ENCODE measurements at regions not wholly inside any gene's neighbourhood (a gene's known extent, or its start where the extent isn't known, plus 50 kb on each side); places are given as distances from the start of the nearest gene placed in this dataset.

DNA sequence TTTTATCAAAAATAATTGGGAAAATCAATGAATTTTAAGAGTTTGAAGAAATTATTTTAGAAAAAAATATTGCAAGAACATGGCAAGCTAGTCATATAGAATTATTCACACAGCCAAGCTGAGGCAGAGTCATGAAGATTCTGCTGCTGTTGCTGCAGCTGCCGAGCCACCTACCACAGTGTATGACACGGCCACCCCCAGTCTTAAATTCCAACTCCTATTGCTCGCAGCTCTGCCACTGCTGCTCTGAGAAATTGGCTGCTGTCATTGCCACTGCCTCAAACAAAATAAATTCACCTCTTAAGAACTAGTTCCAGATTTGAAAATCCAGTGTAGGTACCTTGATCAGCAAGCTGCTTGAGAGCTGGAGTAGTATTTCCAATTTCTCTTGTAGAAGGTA is 1318.8 kb upstream of the ACO1 start:
- H3K36me3 ChIP-seq (replicated peaks; ENCODE audit: control insufficient read depth, insufficient read depth, low read length): no peaks in the 10 kb centered on the region; the same call in 1 of the 2 replicates
- no peaks in the 10 kb centered on the region for H3K27me3 ChIP-seq (ENCODE audit: control insufficient read depth, insufficient read depth, low read length)
- DNase-seq: no peak

DNA sequence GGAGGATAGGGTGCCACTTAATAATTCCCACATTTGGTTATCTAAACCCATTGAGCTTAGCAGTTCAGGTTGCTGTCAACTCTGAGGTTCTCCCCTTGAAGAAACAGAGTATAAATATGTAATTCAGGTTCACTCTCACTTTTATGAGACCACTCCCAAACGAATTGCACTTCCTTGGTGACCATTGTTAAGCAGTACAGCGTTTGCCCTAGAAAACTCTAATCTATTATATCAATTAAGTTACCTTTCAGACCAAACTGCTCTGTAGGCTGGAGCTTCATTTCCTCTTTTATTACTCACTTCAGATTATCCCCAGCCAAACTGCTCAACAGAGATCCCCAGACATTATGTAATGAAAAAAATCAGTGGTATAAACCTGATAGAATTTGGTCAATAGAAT is 1317.0 kb upstream of the ACO1 start:
- DNase-seq: no peak
- no peaks in the 10 kb centered on the region for H3K27me3 ChIP-seq (ENCODE audit: control insufficient read depth, insufficient read depth, low read length)
- H3K36me3 ChIP-seq (replicated peaks; ENCODE audit: control insufficient read depth, insufficient read depth, low read length): no peaks in the 10 kb centered on the region
- H3K4me3 ChIP-seq (ENCODE audit: insufficient read depth, low read depth, low read length): no peak overlapping the region

More for the DNA sequence above, 1318.8 kb upstream of the ACO1 start:
- no peak overlapping the region for H3K4me3 ChIP-seq (ENCODE audit: insufficient read depth, low read depth, low read length)

DNA sequence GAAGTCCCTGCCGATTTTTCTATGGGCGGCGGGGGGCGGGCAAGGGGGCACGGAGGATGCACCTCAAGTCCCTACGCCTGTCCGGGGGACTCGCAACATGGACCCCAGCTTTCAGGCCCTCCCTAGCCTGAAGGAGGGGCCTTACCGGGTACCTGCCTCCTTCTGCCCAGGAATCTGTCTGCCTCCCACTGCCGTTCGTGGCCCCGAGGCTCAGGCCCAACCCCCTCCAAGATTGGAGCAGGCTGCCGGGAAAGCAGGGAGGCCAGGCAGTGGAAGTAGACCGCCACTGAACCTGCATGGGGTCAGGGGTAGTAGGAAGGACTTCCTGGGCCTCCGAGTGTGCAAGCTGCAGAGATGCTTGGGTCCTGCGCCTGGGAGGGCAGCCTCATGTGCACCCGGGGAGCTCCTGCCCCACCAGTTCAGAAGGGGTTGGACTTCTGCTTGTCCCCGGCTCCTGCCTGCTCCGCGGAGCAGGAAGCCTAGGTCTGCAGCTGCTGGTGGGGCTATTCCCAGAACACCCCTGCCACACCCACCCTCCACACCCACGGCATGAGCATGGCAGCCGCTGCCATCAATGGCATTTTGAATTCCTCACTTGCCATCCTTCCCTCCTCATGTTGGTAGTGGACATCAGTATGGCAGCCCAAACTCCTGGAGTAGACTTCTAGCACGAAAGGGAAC is 1312.7 kb upstream of the ACO1 start:
- no peak for DNase-seq
- no peak overlapping the region for H3K4me3 ChIP-seq (ENCODE audit: insufficient read depth, low read depth, low read length)
- H3K36me3 ChIP-seq (replicated peaks; ENCODE audit: control insufficient read depth, insufficient read depth, low read length): no peaks in the 10 kb centered on the region
- H3K27me3 ChIP-seq (ENCODE audit: control insufficient read depth, insufficient read depth, low read length): no peaks in the 10 kb centered on the region

- H3K36me3 ChIP-seq (replicated peaks; ENCODE audit: control insufficient read depth, insufficient read depth, low read length): no peaks in the 10 kb centered on the region
- H3K4me3 ChIP-seq (ENCODE audit: insufficient read depth, low read depth, low read length): no peak overlapping the region
- DNase-seq: no peak
- H3K27me3 ChIP-seq (ENCODE audit: control insufficient read depth, insufficient read depth, low read length): no peaks in the 10 kb centered on the region
These were observed 1306.3 kb upstream of the ACO1 start for GRCh38 chr9:31078175-31078574.

DNA sequence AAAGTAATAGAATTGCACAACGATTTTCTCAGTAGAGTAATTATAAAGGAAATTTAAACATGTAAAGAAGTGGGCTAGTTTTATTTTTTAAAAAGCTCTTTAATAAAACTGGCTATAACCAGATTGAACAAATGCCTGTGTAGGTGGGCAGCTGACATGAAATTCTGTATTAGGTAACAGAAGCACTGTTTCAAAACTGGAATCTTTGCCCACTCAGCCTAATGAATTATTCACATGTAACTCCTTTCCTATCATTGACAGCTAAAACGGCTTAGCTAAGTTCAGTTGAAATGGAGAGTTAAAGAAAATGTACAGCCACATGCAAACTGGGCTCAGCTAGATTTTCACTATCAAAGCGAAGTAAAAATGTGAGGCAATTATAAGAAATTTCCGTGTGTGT is 1300.1 kb upstream of the ACO1 start:
- Histone ChIP-seq H3K27me3 (ENCODE audit: control insufficient read depth, insufficient read depth, low read length) (no peaks in the 10 kb centered on the region), H3K36me3 (replicated peaks; ENCODE audit: control insufficient read depth, insufficient read depth, low read length) (no peaks in the 10 kb centered on the region), H3K4me3 (ENCODE audit: insufficient read depth, low read depth, low read length) (no peak overlapping the region)
- DNase-seq: no peak

GRCh38 chr9:31089549-31090221 is 1294.8 kb upstream of the ACO1 start:
- no peak for DNase-seq

GRCh38 chr9:31100311-31100710 is 1284.1 kb upstream of the ACO1 start:
- Histone ChIP-seq H3K4me3 (ENCODE audit: insufficient read depth, low read depth, low read length) (no peak overlapping the region), H3K27me3 (ENCODE audit: control insufficient read depth, insufficient read depth, low read length) (no peaks in the 10 kb centered on the region)
- DNase-seq: no peak

More at GRCh38 chr9:31089549-31090221, 1294.8 kb upstream of the ACO1 start:
- no peaks in the 10 kb centered on the region for H3K27me3 ChIP-seq (ENCODE audit: control insufficient read depth, insufficient read depth, low read length)
- H3K36me3 ChIP-seq (replicated peaks; ENCODE audit: control insufficient read depth, insufficient read depth, low read length): no peaks in the 10 kb centered on the region
- no peak overlapping the region for H3K4me3 ChIP-seq (ENCODE audit: insufficient read depth, low read depth, low read length)

GRCh38 chr9:31103836-31104235 is 1280.6 kb upstream of the ACO1 start:
- no peak overlapping the region for H3K4me3 ChIP-seq (ENCODE audit: insufficient read depth, low read depth, low read length)
- H3K27me3 ChIP-seq (ENCODE audit: control insufficient read depth, insufficient read depth, low read length): no peaks in the 10 kb centered on the region
- DNase-seq: no peak
- no peaks in the 10 kb centered on the region for H3K36me3 ChIP-seq (replicated peaks; ENCODE audit: control insufficient read depth, insufficient read depth, low read length)

More at GRCh38 chr9:31100311-31100710, 1284.1 kb upstream of the ACO1 start:
- no peaks in the 10 kb centered on the region for H3K36me3 ChIP-seq (replicated peaks; ENCODE audit: control insufficient read depth, insufficient read depth, low read length)

GRCh38 chr9:31104249-31104648 is 1280.2 kb upstream of the ACO1 start:
- DNase-seq: no peak
- no peak overlapping the region for H3K4me3 ChIP-seq (ENCODE audit: insufficient read depth, low read depth, low read length)
- no peaks in the 10 kb centered on the region for H3K36me3 ChIP-seq (replicated peaks; ENCODE audit: control insufficient read depth, insufficient read depth, low read length)
- no peaks in the 10 kb centered on the region for H3K27me3 ChIP-seq (ENCODE audit: control insufficient read depth, insufficient read depth, low read length)

DNA sequence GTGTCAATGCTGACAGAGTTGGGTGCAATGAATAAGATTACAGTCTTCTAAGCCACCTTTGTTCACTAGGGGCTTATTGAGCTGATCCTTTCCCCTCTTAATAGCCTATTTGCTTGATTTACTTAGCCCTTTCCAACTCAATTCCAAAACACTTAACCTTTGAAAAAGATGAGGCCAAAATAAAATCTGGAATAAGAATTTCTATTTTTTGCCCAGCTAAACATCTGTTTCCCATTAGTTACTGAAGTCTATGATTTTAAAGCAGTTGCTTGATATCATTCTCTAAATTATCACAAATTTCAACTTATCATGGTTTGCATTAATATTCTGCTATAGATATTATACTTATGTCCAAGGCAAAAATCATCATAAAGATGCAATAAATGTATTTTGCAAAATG is 1272.0 kb upstream of the ACO1 start:
- no peak for DNase-seq
- H3K4me3 ChIP-seq (ENCODE audit: insufficient read depth, low read depth, low read length): no peak overlapping the region

GRCh38 chr9:31114346-31114745 is 1270.1 kb upstream of the ACO1 start:
- Histone ChIP-seq H3K4me3 (ENCODE audit: insufficient read depth, low read depth, low read length) (no peak overlapping the region), H3K36me3 (replicated peaks; ENCODE audit: control insufficient read depth, insufficient read depth, low read length) (no peaks in the 10 kb centered on the region), H3K27me3 (ENCODE audit: control insufficient read depth, insufficient read depth, low read length) (no peaks in the 10 kb centered on the region)
- DNase-seq: no peak

More for the DNA sequence above, 1272.0 kb upstream of the ACO1 start:
- no peaks in the 10 kb centered on the region for H3K36me3 ChIP-seq (replicated peaks; ENCODE audit: control insufficient read depth, insufficient read depth, low read length)
- no peaks in the 10 kb centered on the region for H3K27me3 ChIP-seq (ENCODE audit: control insufficient read depth, insufficient read depth, low read length)

GRCh38 chr9:31119890-31120454 is 1264.5 kb upstream of the ACO1 start:
- DNase-seq: peak; percentile 1
- no peaks in the 10 kb centered on the region for H3K27me3 ChIP-seq (ENCODE audit: control insufficient read depth, insufficient read depth, low read length)
- H3K4me3 ChIP-seq (ENCODE audit: insufficient read depth, low read depth, low read length): no peak overlapping the region
- H3K36me3 ChIP-seq (replicated peaks; ENCODE audit: control insufficient read depth, insufficient read depth, low read length): no peaks in the 10 kb centered on the region

GRCh38 chr9:31124389-31124788 is 1260.1 kb upstream of the ACO1 start:
- Histone ChIP-seq H3K27me3 (ENCODE audit: control insufficient read depth, insufficient read depth, low read length) (no peaks in the 10 kb centered on the region), H3K36me3 (replicated peaks; ENCODE audit: control insufficient read depth, insufficient read depth, low read length) (no peaks in the 10 kb centered on the region), H3K4me3 (ENCODE audit: insufficient read depth, low read depth, low read length) (no peak overlapping the region)
- no peak for DNase-seq

DNA sequence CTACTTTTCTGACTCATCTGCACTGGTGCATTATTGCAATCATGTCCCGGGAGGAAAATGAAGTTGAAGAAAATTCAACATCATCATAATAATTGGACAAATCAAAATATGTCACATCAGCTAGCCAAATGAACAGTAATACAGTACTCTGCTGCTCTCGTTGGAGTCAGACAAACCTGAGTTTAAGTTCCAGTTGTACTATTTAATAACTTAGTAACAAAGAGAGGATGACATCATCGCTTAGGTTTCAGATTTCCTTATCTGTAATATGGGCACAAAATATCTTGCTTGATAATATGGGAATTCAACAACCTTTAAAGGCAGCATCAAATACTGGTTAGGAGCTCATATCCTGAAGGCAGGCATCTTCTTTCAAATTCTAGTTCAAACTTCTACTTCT is 1248.9 kb upstream of the ACO1 start:
- no peak for DNase-seq
- H3K27me3 ChIP-seq (ENCODE audit: control insufficient read depth, insufficient read depth, low read length): no peaks in the 10 kb centered on the region
- no peak overlapping the region for H3K4me3 ChIP-seq (ENCODE audit: insufficient read depth, low read depth, low read length)

GRCh38 chr9:31136524-31136923 is 1247.9 kb upstream of the ACO1 start:
- H3K4me3 ChIP-seq (ENCODE audit: insufficient read depth, low read depth, low read length): no peak overlapping the region
- H3K36me3 ChIP-seq (replicated peaks; ENCODE audit: control insufficient read depth, insufficient read depth, low read length): no peaks in the 10 kb centered on the region
- H3K27me3 ChIP-seq (ENCODE audit: control insufficient read depth, insufficient read depth, low read length): no peaks in the 10 kb centered on the region
- no peak for DNase-seq

More for the DNA sequence above, 1248.9 kb upstream of the ACO1 start:
- no peaks in the 10 kb centered on the region for H3K36me3 ChIP-seq (replicated peaks; ENCODE audit: control insufficient read depth, insufficient read depth, low read length)
